HepG2 (cell line): ENCODE measurements at regions not wholly inside any gene's neighbourhood (a gene's known extent, or its start where the extent isn't known, plus 50 kb on each side); places are given as distances from the start of the nearest gene placed in this dataset.

Experiments
- ATAC-seq: fragments of 200-7000 bp; cut with Tn5 transposase; 3 replicates; pipeline ENCODE4 v1.9.1; 2020; ENCODE audit warnings: mild to moderate bottlenecking, moderate library complexity
- BruUV-seq: library from RNA; stranded (reverse); fragments of 400-500 nt; replicated peaks from 2 replicates; lab custom pipeline; 2021; lab: Mats Ljungman, UMichigan
- CTCF ChIA-PET: fragments of 300-600 bp; formaldehyde crosslinking; extraction: SDS; loops from one replicate; lab custom pipeline; 2021; ENCODE audit warnings: low total read pairs, inconsistent platforms, low intra/inter-chr PET ratio; lab: Yijun Ruan, JAX
- POLR2A ChIA-PET: fragments of 350-600 bp; sonication (Branson Sonifier 250); formaldehyde crosslinking; loops from one replicate; lab custom pipeline; 2020; ENCODE audit warnings: antibody characterized with exemption, inconsistent platforms; lab: Yijun Ruan, JAX
- DNase-seq: peaks from one replicate; pipeline ENCODE4 v3.0.0-alpha.2; 2015; ENCODE audit warnings: low spot score
- FAIRE-seq: peaks from 3 replicates; lab custom pipeline; 2011; peaks lifted over from hg19 to GRCh38; lab: Jason Lieb, UNC
- H2AFZ ChIP-seq: one replicate; pipeline ENCODE4 v1.6.1; 2011; ENCODE audit warnings: low read length, inconsistent platforms
- H3K27ac ChIP-seq: fragments of 300-600 bp; 3 replicates; pipeline ENCODE4 v1.8.0; 2011; ENCODE audit warnings: mixed run types, mild to moderate bottlenecking, mixed read lengths, low read length, inconsistent platforms; ENCODE audit not compliant: insufficient read depth; ENCODE audit errors: extremely low read length
- H3K27me3 ChIP-seq, 2 experiments: fragments of 200-600 bp in 1 of 2; 2 replicates in 1 of 2; 3 replicates in 1 of 2; pipeline versions ENCODE4 v1.6.0 to v1.8.0; 2011; ENCODE audit warnings: low read length in 2 of 2, mild to moderate bottlenecking in 2 of 2, moderate library complexity in 2 of 2, inconsistent platforms in 1 of 2; ENCODE audit not compliant: insufficient read depth in 2 of 2, control insufficient read depth in 1 of 2
- H3K36me3 ChIP-seq, 2 experiments: fragments of 200-600 bp in 1 of 2; replicated peaks in 1 of 2; 2 replicates in 1 of 2; 3 replicates in 1 of 2; pipeline versions ENCODE4 v1.5.1 to v1.8.0; 2011; ENCODE audit warnings: low read length in 2 of 2, inconsistent platforms in 1 of 2; ENCODE audit not compliant: insufficient read depth in 2 of 2, control insufficient read depth in 1 of 2
- H3K4me1 ChIP-seq: 2 replicates; pipeline ENCODE4 v1.5.1; 2012; ENCODE audit warnings: low read length, inconsistent platforms; ENCODE audit not compliant: insufficient read depth
- H3K4me2 ChIP-seq: 2 replicates; pipeline ENCODE4 v1.6.0; 2011; ENCODE audit warnings: low read depth, low read length, inconsistent platforms
- H3K4me3 ChIP-seq, 3 experiments: fragments of 200-600 bp in 1 of 3; sonication (generic), shearing (Covaris generic) in 1 of 3; replicated peaks in 1 of 3; 2 replicates each; pipeline ENCODE4 v1.5.1; 2011 to 2016; ENCODE audit warnings: low read length in 3 of 3, inconsistent platforms in 2 of 3, low read depth in 2 of 3, mild to moderate bottlenecking in 2 of 3, control low read depth in 1 of 3, mixed read lengths in 1 of 3; ENCODE audit not compliant: insufficient read depth in 1 of 3
- H3K79me2 ChIP-seq: one replicate; pipeline ENCODE4 v1.6.1; 2011; ENCODE audit warnings: low read length, inconsistent platforms; ENCODE audit not compliant: insufficient read depth
- H3K9ac ChIP-seq: 2 replicates; pipeline ENCODE4 v1.6.0; 2011; ENCODE audit warnings: mild to moderate bottlenecking, low read depth, low read length, inconsistent platforms; ENCODE audit not compliant: insufficient read depth
- H3K9me3 ChIP-seq: 2 replicates; pipeline ENCODE4 v1.5.1; 2012; ENCODE audit warnings: mild to moderate bottlenecking, low read length
- H4K20me1 ChIP-seq: 2 replicates; pipeline ENCODE4 v1.6.0; 2011; ENCODE audit warnings: inconsistent platforms, mild to moderate bottlenecking, low read length, moderate library complexity; ENCODE audit not compliant: insufficient read depth
- BCL6 ChIP-seq: IDR thresholded peaks from 2 replicates; pipeline ENCODE4 v1.6.1; 2016; ENCODE audit warnings: missing genetic modification reagents, missing compliant biosample characterization
- CREM ChIP-seq, 2 experiments: sonication (generic) in 1 of 2; formaldehyde crosslinking in 1 of 2; IDR thresholded peaks; 2 replicates each; pipeline versions ENCODE4 v1.4.0 to v1.6.1; 2016 to 2020; ENCODE audit warnings: antibody characterized with exemption in 1 of 2, mild to moderate bottlenecking in 1 of 2, missing genetic modification reagents in 1 of 2
- FOXJ3 ChIP-seq: sonication (generic); formaldehyde crosslinking; IDR thresholded peaks from 2 replicates; pipeline ENCODE4 v1.4.0; 2020; ENCODE audit warnings: missing genetic modification reagents, mild to moderate bottlenecking, borderline replicate concordance
- FOXK2 ChIP-seq: fragments of 450-650 bp; IDR thresholded peaks from 2 replicates; pipeline ENCODE4 v1.6.1; 2016
- RARG ChIP-seq: sonication (generic); formaldehyde crosslinking; IDR thresholded peaks from 2 replicates; pipeline ENCODE4 v1.4.0; 2020; ENCODE audit warnings: low read depth, mild to moderate bottlenecking, missing genetic modification reagents
- SMARCE1 ChIP-seq: fragments of 450-650 bp; IDR thresholded peaks from 2 replicates; pipeline ENCODE4 v1.6.1; 2017; ENCODE audit warnings: borderline replicate concordance
- ZBTB46 ChIP-seq: sonication (generic); formaldehyde crosslinking; IDR thresholded peaks from 2 replicates; pipeline ENCODE4 v1.4.0; 2020; ENCODE audit warnings: mild to moderate bottlenecking, missing genetic modification reagents, borderline replicate concordance
- ZNF362 ChIP-seq: sonication (generic); formaldehyde crosslinking; IDR thresholded peaks from 2 replicates; pipeline ENCODE4 v1.4.0; 2020; ENCODE audit warnings: missing genetic modification reagents, mild to moderate bottlenecking, borderline replicate concordance
- ZNF430 ChIP-seq: sonication (generic); formaldehyde crosslinking; IDR thresholded peaks from 2 replicates; pipeline ENCODE4 v1.9.0; 2021; ENCODE audit warnings: mild to moderate bottlenecking, missing genetic modification reagents
- ZNF44 ChIP-seq: sonication (generic); formaldehyde crosslinking; IDR thresholded peaks from 2 replicates; pipeline ENCODE4 v1.5.1; 2020; ENCODE audit warnings: mild to moderate bottlenecking, missing genetic modification reagents
- ZNF800 ChIP-seq: sonication (generic); formaldehyde crosslinking; IDR thresholded peaks from 2 replicates; pipeline ENCODE4 v1.4.0; 2020; ENCODE audit warnings: missing genetic modification reagents
- WGBS: methylation state at CpG from one replicate; pipeline ENCODE4 v1.1.6; 2017; ENCODE audit warnings: low lambda C conversion rate; 5-methylcytosine and 5-hydroxymethylcytosine counted together
- in situ Hi-C: cut with HindIII; loops from 2 replicates; pipeline ENCODE4 v1.10.0; 2017; ENCODE audit warnings: low pct_unique_long_range_greater_than_20kb; ENCODE audit not compliant: extremely low pct_ligation_motif_present
- intact Hi-C: fragments of 100-400 bp; cut with micrococcal nuclease; formaldehyde crosslinking; loops from one replicate; pipeline ENCODE4 v1.10.0; 2022; ENCODE audit not compliant: unreplicated experiment

GRCh38 chr13:84910423-84910822, 888.8 kb downstream of the SLITRK6 start:
- CTCF ChIA-PET = no interaction called here
- no peaks in the 10 kb centered on the region for H3K4me1 ChIP-seq
- intact Hi-C loops (no loop called here), in situ Hi-C loops (no loop called here)
- ATAC-seq (no peak), DNase-seq (no peak), FAIRE-seq (no peak)
- no peaks in the 10 kb centered on the region for H3K36me3 ChIP-seq
- TF ChIP-seq ZNF430 (CRISPR knock-in tag) = no peak
- no peak for TF ChIP-seq ZNF44 (CRISPR knock-in tag)
- TF ChIP-seq ZNF800 = no peak
- TF ChIP-seq FOXK2 = no peak
- TF ChIP-seq FOXJ3 = no peak
- TF ChIP-seq SMARCE1 = no peak
- no peak for TF ChIP-seq ZNF362 (CRISPR knock-in tag)
- no peak for TF ChIP-seq RARG (CRISPR knock-in tag)
- TF ChIP-seq ZBTB46 (CRISPR knock-in tag) = no peak
- TF ChIP-seq CREM (IDR thresholded peaks at IDR 0.05) = no peak
- TF ChIP-seq CREM (CRISPR knock-in tag; IDR thresholded peaks at IDR 0.05) = no peak
- no peak for TF ChIP-seq BCL6 (CRISPR knock-in tag)
- no peaks in the 10 kb centered on the region for H3K9me3 ChIP-seq
- H4K20me1 ChIP-seq = no peaks in the 10 kb centered on the region
- no peak overlapping the region for H3K4me2 ChIP-seq
- H2AFZ ChIP-seq = no peak overlapping the region
- no TSS peak for BruUV-seq
- H3K27ac ChIP-seq = no peak overlapping the region
- H3K4me3 ChIP-seq = no peak overlapping the region
- POLR2A ChIA-PET = no interaction called here
- no peak overlapping the region for H3K9ac ChIP-seq
- WGBS = 2% methylated on average over 2 of the region's 2 CpGs
- no peaks in the 10 kb centered on the region for H3K27me3 ChIP-seq
- no peaks in the 10 kb centered on the region for H3K79me2 ChIP-seq
